ENCODE measurements at regions not wholly inside any gene's neighbourhood (a gene's known extent, or its start where the extent isn't known, plus 50 kb on each side); places are given as distances from the start of the nearest gene placed in this dataset.

DNA sequence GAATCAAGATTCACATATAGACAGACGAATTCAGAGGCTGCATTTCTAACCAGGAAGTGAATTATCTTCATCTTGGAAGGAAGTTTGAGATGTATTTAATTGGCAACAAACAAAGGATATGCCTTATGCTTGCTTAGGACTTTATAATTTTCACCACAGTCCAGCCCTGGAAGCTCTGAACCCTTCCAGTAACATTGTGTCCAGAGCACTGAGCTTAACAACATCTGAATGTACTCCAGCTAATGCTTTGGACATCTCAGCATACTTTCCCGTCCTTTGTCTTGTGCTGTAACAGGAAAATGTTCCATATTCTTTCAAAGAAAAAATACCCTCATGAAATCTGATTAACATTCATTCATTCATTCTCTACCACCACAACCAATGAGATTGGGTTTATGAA is 136.3 kb upstream of the SPATS2L start:
- no peak for TF ChIP-seq POLR2A (IDR thresholded peaks at IDR 0.05)
- TF ChIP-seq, protein P1, sequence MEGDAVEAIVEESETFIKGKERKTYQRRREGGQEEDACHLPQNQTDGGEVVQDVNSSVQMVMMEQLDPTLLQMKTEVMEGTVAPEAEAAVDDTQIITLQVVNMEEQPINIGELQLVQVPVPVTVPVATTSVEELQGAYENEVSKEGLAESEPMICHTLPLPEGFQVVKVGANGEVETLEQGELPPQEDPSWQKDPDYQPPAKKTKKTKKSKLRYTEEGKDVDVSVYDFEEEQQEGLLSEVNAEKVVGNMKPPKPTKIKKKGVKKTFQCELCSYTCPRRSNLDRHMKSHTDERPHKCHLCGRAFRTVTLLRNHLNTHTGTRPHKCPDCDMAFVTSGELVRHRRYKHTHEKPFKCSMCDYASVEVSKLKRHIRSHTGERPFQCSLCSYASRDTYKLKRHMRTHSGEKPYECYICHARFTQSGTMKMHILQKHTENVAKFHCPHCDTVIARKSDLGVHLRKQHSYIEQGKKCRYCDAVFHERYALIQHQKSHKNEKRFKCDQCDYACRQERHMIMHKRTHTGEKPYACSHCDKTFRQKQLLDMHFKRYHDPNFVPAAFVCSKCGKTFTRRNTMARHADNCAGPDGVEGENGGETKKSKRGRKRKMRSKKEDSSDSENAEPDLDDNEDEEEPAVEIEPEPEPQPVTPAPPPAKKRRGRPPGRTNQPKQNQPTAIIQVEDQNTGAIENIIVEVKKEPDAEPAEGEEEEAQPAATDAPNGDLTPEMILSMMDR (IDR thresholded peaks at IDR 0.05) = no peak

Measured in transverse colon (tissue), 3 donors.